ENCODE measurements at regions not wholly inside any gene's neighbourhood (a gene's known extent, or its start where the extent isn't known, plus 50 kb on each side); places are given as distances from the start of the nearest gene placed in this dataset.
"Not testable (repeated sequence)": the region's sequence is repeated elsewhere in the genome, so short reads cannot be mapped to it uniquely, and the experiment has no call there.

DNA sequence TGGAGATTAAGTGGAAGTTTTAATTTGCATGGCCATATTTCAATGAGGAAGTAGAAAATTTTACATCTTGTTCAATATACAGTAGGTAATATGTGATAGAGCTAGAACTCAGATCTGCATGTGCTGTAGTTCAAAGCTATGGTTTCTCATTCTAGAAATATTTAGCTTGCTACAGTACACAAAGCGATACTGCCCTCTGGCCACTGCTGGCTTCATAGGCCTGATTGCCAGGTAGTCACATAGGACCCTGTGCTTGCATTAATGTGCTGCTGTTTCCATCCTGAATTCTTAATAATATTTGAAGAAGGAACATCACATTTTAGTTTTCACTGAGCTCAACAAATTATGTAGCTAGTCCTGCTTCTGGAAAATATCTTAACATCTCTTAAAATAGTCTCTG is 87.0 kb downstream of the PLSCR2 start:
- in situ Hi-C loops (cut with HindIII; ENCODE audit: low pct_ligation_motif_present, low pct_unique_long_range_greater_than_20kb, low sequenced_read_pairs) = no loop called here
- DNase-seq = peak; percentile 46

GRCh38 chr3:146380046-146380445 is 89.3 kb downstream of the PLSCR2 start:
- in situ Hi-C loops (cut with HindIII; ENCODE audit: low pct_ligation_motif_present, low pct_unique_long_range_greater_than_20kb, low sequenced_read_pairs) = no loop called here
- no peak for DNase-seq

- no peak for DNase-seq
- in situ Hi-C loops (cut with HindIII; ENCODE audit: low pct_ligation_motif_present, low pct_unique_long_range_greater_than_20kb, low sequenced_read_pairs) = no loop called here
Measured at GRCh38 chr3:146375219-146375618, 94.1 kb downstream of the PLSCR2 start.

DNA sequence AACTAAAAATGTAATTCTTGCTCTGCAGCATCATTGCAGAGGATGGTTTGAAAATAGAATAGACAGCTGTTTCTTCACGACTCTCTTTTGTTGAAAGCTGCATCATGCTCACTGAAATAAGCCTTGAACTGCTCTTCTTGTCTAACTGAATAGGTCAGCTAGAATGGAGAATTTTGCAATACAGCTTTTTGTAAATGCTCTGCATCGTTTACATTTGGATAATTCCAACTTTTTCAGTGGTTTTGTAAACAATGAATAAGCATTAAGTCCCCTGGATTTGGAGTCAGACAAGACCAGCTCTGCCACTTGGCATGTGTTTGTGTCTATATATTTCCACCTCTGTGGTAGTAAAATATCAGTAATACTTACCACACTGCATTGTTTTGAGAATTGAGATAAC is 95.2 kb downstream of the PLSCR2 start:
- no peak for DNase-seq
- in situ Hi-C loops (cut with HindIII; ENCODE audit: low pct_ligation_motif_present, low pct_unique_long_range_greater_than_20kb, low sequenced_read_pairs) = no loop called here

- no peak for DNase-seq
- in situ Hi-C loops (cut with HindIII; ENCODE audit: low pct_ligation_motif_present, low pct_unique_long_range_greater_than_20kb, low sequenced_read_pairs) = no loop called here
Measured at GRCh38 chr3:146371902-146372301, 97.5 kb downstream of the PLSCR2 start.

GRCh38 chr3:146368882-146369523 is 100.4 kb downstream of the PLSCR2 start:
- DNase-seq = no peak
- in situ Hi-C loops (cut with HindIII; ENCODE audit: low pct_ligation_motif_present, low pct_unique_long_range_greater_than_20kb, low sequenced_read_pairs) = no loop called here

GRCh38 chr3:146359841-146360240 is 108.9 kb upstream of the PLSCR4 start:
- DNase-seq = no peak
- in situ Hi-C loops (cut with HindIII; ENCODE audit: low pct_ligation_motif_present, low pct_unique_long_range_greater_than_20kb, low sequenced_read_pairs) = no loop called here

- peak; percentile 73 for DNase-seq
- in situ Hi-C loops (cut with HindIII; ENCODE audit: low pct_ligation_motif_present, low pct_unique_long_range_greater_than_20kb, low sequenced_read_pairs) = not testable (repeated sequence)
Measured at GRCh38 chr3:146354421-146354820, 103.5 kb upstream of the PLSCR4 start.

DNA sequence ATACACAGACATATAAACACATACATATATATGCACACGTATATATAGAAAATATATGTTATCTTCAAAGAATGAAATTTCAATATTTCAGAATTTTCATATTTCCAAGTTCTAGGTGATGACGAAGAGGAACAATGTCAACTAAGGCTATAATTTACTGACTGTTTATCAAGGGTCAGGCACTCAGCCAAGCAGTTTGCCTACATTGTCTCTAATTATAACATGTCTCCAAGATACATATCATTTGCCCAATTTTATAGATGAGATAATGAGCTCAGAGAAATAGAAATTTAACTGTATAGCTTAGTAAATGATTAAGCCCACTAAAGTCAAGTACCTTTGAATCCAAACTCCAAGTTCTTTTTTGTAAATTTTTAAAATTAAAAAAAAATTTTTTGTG is 99.9 kb upstream of the PLSCR4 start:
- in situ Hi-C loops (cut with HindIII; ENCODE audit: low pct_ligation_motif_present, low pct_unique_long_range_greater_than_20kb, low sequenced_read_pairs) = no loop called here

GRCh38 chr3:146345900-146346299 is 95.0 kb upstream of the PLSCR4 start:
- DNase-seq = no peak
- in situ Hi-C loops (cut with HindIII; ENCODE audit: low pct_ligation_motif_present, low pct_unique_long_range_greater_than_20kb, low sequenced_read_pairs) = no loop called here

More for the DNA sequence above, 99.9 kb upstream of the PLSCR4 start:
- DNase-seq = no peak

GRCh38 chr3:146343551-146343950 is 92.6 kb upstream of the PLSCR4 start:
- in situ Hi-C loops (cut with HindIII; ENCODE audit: low pct_ligation_motif_present, low pct_unique_long_range_greater_than_20kb, low sequenced_read_pairs) = no loop called here

DNA sequence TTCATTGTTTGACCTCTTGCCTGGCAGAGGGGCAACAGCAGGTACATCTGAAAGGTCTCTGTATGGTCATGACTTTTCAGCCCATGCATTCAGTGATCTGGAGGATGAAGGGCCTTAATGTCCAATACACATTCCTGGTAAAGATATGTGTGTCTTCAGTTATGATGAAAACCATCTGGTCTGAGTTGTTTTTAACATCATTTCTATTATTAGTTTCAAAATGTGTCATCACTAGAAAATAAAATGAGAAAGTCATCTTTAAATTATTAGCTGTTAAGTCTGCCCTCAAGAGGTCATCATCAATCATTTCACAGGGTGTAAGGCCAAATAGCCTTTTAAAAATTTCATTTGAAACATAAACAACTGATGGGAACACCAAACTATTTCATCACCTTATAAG is 92.1 kb upstream of the PLSCR4 start:
- in situ Hi-C loops (cut with HindIII; ENCODE audit: low pct_ligation_motif_present, low pct_unique_long_range_greater_than_20kb, low sequenced_read_pairs) = no loop called here
- DNase-seq = no peak

More at GRCh38 chr3:146343551-146343950, 92.6 kb upstream of the PLSCR4 start:
- DNase-seq = no peak

GRCh38 chr3:146339349-146339748 is 88.4 kb upstream of the PLSCR4 start:
- in situ Hi-C loops (cut with HindIII; ENCODE audit: low pct_ligation_motif_present, low pct_unique_long_range_greater_than_20kb, low sequenced_read_pairs) = no loop called here
- no peak for DNase-seq

DNA sequence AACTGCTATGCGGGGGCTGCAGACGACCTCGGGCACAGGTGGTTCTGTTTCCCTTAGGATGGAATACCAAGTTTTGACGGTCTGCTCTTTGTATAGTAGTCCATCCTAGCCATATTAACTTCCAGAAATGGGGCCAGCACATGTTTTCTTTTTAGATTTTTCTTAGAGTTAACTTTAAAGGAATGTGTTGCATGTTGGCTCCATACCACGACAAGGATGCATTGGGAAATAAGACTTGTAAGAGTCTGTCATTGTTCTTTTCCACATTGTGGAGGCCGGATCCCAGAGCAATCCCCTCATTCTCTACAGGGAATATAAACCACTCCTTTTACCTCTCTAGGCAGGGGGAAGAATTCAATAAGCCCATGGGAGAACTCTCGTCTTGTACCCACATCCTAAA is 87.1 kb upstream of the PLSCR4 start:
- in situ Hi-C loops (cut with HindIII; ENCODE audit: low pct_ligation_motif_present, low pct_unique_long_range_greater_than_20kb, low sequenced_read_pairs) = no loop called here
- no peak for DNase-seq

- in situ Hi-C loops (cut with HindIII; ENCODE audit: low pct_ligation_motif_present, low pct_unique_long_range_greater_than_20kb, low sequenced_read_pairs) = no loop called here
- no peak for DNase-seq
Measured at GRCh38 chr3:146335386-146335785, 84.5 kb upstream of the PLSCR4 start.

GRCh38 chr3:146334151-146334550 is 83.2 kb upstream of the PLSCR4 start:
- in situ Hi-C loops (cut with HindIII; ENCODE audit: low pct_ligation_motif_present, low pct_unique_long_range_greater_than_20kb, low sequenced_read_pairs) = no loop called here
- DNase-seq = peak; percentile 19

GRCh38 chr3:146331967-146332366 is 81.1 kb upstream of the PLSCR4 start:
- in situ Hi-C loops (cut with HindIII; ENCODE audit: low pct_ligation_motif_present, low pct_unique_long_range_greater_than_20kb, low sequenced_read_pairs) = no loop called here
- no peak for DNase-seq

DNA sequence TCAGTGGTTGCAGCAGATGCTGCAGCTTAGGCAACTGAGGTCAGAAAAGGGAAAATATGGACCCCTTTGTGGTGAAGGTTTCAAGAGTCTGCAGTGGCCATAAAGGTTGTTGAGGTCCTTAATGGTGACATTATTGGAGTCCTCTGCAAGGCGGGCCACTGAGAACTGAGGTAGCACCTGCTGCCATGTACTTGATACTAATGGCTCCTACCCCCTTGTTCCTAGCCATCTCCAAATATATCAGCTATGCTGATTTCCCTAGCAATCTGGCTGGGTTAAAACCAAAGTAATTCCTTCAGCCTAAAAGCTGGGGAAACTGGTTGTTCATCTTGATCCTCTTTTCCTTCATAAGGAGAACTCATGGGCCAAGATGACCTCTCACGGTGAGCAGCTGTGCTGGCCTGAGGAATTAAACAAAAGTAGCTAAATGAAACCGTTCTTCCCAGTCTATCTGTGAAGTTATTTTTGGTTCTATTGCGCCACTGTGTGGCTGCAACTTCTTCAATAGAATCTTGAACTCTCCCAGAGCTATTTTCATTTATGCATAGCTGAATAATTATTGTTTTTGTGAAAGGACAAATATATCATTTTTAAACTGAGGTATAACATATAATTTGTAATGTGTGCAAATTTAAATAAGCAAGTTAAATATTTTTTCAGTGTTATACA is 76.1 kb upstream of the PLSCR4 start:
- DNase-seq = peak; percentile 43
- in situ Hi-C loops (cut with HindIII; ENCODE audit: low pct_ligation_motif_present, low pct_unique_long_range_greater_than_20kb, low sequenced_read_pairs) = no loop called here

DNA sequence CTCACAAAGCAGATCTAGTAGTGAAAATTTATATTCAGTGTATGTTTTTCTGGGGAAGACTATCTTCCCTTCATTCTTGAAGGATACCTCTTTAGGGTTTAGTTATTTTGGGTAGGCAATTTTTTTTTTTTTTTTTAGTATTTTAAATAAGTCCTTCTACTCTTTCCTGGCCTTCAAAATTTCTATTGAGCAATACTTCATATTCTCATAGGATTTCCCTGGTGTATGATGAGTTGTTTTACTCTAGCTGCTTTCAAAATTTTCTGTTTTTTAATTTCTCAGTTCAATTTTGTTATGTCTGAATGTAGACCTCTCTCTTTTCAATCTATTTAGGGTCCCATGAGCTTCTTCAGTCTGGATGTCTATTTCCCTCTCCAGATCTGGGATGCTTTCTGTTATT is 74.3 kb upstream of the PLSCR4 start:
- in situ Hi-C loops (cut with HindIII; ENCODE audit: low pct_ligation_motif_present, low pct_unique_long_range_greater_than_20kb, low sequenced_read_pairs) = no loop called here
- DNase-seq = no peak

GRCh38 chr3:146322216-146322817 is 71.4 kb upstream of the PLSCR4 start:
- DNase-seq = no peak
- in situ Hi-C loops (cut with HindIII; ENCODE audit: low pct_ligation_motif_present, low pct_unique_long_range_greater_than_20kb, low sequenced_read_pairs) = no loop called here
